ENCODE measurements at regions not wholly inside any gene's neighbourhood (a gene's known extent, or its start where the extent isn't known, plus 50 kb on each side); places are given as distances from the start of the nearest gene placed in this dataset.

GRCh38 chrX:39507034-39507433, 590.7 kb downstream of the BCOR start:
- TF ChIP-seq CTCF (IDR thresholded peaks at IDR 0.05; ENCODE audit: low read depth, low read length, poor library complexity, severe bottlenecking): no peak
- TF ChIP-seq EZH2phosphoT487 (IDR thresholded peaks at IDR 0.05; ENCODE audit: borderline replicate concordance, low read length): no peak

All from DOHH2 (cell line).